Prostate gland (tissue), 2 donors: ENCODE measurements at regions not wholly inside any gene's neighbourhood (a gene's known extent, or its start where the extent isn't known, plus 50 kb on each side); places are given as distances from the start of the nearest gene placed in this dataset.

Experiments
- CTCF ChIP-seq, 4 experiments: fragments of 200-600 bp in 2 of 4; fragments of 450-650 bp in 2 of 4; sonication (generic) in 2 of 4; IDR thresholded peaks; 1 replicate in 3 of 4; 2 replicates in 1 of 4; pipeline ENCODE4 v1.5.1; 2016 to 2019; ENCODE audit warnings: antibody characterized with exemption in 4 of 4, mild to moderate bottlenecking in 2 of 4, moderate library complexity in 2 of 4
- POLR2A ChIP-seq: fragments of 450-650 bp; IDR thresholded peaks from one replicate; pipeline ENCODE4 v1.6.1; 2016; ENCODE audit warnings: antibody characterized with exemption, mild to moderate bottlenecking

- TF ChIP-seq CTCF (IDR thresholded peaks at IDR 0.05) (no peak), POLR2A (no peak)
Measured at GRCh38 chrX:131607792-131608369, 64.0 kb downstream of the OR13H1 start.
